ENCODE measurements at regions not wholly inside any gene's neighbourhood (a gene's known extent, or its start where the extent isn't known, plus 50 kb on each side); places are given as distances from the start of the nearest gene placed in this dataset.

DNA sequence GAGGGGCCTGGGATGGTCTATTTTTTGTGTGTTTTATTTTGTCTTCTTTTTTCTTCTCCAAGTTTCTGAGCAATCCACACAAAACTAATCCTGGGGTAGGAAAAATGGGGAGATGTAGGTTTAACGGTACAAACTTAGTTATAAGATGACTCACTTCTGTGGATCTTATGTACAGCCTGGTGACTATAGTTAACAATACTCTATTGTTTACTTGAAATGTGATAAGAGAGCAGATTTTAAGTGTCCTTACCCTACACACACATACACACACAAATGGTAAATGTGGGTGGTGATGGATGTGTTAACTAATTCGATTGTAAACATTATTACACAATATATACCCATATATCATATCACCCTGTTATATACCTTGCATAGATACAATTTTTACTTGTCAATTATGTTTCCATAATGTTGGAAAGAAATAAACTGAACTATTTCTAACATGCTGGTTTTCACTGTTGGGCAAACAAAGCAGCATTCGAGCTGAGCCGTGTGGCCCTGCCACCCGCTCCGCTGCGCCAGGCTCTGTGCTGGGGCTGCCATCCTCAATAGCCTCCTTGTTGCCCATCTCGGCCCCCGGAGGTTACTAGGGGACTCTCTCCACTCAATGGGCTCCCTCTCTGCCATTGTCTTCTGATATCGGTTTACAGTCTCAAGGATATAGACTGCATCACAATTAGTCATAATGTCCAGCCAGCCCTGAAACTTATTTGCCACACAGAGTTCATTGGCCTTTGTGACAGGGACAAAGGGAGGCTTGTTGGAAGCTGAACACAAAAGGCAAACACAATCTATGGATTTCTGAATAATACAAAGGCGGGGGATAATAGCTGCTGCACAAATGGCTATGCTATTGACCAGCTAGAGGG is 380.3 kb upstream of the MAF start:
- no peak for DNase-seq (ENCODE audit: low read depth in 2 of 2)

GRCh38 chr16:79977940-79978836 is 377.7 kb upstream of the MAF start:
- DNase-seq (ENCODE audit: low read depth in 2 of 2): no peak

DNA sequence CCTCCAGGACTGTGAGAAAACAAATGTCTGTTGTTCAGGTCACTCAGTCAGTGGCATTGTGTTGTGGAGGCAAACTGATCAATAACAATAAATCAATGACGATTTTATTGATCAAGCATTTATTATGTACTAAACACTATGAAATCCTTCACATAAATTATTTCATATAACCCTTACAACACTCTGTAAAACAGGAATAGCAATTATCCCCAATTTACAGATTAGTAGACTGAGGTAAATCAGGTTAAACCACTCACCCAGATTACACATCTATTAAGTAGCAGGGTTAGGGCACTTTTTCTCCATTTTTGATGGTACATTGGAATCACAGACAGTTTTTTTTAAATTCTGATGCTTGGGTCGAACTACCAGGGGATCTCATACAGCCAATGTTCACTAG is 372.8 kb upstream of the MAF start:
- no peak for DNase-seq (ENCODE audit: low read depth in 2 of 2)

- DNase-seq (ENCODE audit: low read depth in 2 of 2): no peak
Measured at GRCh38 chr16:79972053-79972704, 371.6 kb upstream of the MAF start.

DNA sequence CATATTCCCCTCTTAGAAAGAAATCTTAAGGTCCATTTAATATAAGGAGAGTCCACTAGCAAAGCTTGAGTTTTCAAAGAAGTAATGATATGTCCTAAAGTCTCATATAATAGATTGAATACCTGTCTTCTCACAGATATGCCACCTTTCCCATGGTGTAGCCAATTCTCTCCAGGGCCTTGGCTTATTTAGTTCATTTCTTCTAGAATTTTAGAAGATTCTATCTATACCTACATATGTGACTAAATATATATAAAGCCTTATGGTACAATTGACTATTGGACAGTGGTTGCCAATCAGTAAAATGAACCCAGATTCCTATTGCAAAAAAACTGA is 370.7 kb upstream of the MAF start:
- DNase-seq (ENCODE audit: low read depth in 2 of 2): no peak

DNA sequence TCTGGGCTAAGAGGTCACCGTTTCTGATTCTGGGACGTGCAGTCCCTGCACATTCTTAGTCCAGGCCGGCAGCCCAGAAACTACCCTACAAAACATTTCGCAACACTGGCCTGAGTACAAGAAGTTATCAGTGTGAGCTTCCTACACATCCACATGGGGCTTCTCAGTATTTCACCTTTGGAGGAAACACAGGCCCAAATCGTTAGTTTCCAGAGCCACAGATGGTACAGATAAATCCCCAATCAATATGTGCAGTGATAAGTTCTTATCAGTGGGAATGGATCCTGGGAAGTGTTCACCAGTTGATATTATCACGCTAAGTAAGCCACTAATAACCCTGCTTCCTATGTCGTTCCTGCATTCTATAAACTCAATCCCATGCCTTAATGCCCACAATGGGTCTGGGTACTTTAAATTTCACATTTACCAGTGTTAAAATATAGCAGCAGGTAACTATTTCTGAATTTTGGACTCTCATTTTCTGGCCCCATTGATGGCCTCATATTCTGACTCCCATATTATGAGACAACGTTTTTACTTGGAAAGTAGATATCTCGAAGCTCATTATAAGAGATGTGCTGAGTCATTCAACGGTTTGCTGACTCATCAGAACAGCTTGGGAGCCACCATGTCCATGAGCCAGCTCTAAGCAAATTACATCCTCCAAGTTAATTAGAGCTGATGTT is 370.2 kb upstream of the MAF start:
- no peak for DNase-seq (ENCODE audit: low read depth in 2 of 2)

- DNase-seq (ENCODE audit: low read depth in 2 of 2): no peak
Measured at GRCh38 chr16:79970087-79970486, 369.6 kb upstream of the MAF start.

GRCh38 chr16:79969458-79969857 is 368.9 kb upstream of the MAF start:
- no peak for DNase-seq (ENCODE audit: low read depth in 2 of 2)

GRCh38 chr16:79966226-79966625 is 365.7 kb upstream of the MAF start:
- no peak for DNase-seq (ENCODE audit: low read depth in 2 of 2)

DNA sequence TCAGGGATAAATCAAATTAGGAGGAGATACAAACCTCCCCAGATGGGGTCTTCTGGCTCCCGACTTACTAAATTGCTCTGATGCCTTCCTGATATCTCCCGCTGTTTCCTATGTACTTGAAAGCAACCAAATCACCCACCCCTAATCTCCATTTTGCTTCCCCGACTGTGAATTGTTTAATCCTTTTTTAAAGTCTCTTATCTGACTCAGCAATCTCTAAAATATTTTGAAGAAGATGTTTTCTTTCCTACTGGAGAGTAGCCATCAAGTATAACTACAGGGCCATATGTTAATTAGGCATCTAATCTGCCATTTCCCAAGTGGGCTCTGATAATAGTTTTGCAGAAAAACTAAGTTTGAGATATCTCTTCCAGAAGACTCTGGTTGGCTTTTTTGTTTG is 365.2 kb upstream of the MAF start:
- no peak for DNase-seq (ENCODE audit: low read depth in 2 of 2)

DNA sequence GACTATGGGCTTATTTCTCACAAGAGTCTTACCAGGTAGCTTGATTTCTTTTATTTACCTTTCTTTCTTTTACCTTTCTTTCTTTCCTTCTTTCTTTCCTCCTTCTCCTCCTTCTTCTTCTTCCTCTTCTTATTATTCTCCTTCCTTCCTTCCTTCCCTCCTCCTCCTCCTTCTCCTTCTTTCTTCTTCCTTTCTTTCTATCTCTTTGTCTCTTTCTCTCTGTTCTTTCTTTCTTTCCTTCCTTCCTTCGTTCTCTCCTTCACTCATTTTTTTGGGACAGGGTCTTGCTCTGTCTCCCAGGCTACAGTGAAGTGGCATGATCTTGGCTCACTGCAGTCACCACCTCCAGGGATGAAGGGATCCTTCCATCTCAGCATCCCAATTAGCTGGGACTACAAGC is 363.6 kb upstream of the MAF start:
- no peak for DNase-seq (ENCODE audit: low read depth in 2 of 2)

- no peak for DNase-seq (ENCODE audit: low read depth in 2 of 2)
Measured at GRCh38 chr16:79962962-79963361, 362.4 kb upstream of the MAF start.

DNA sequence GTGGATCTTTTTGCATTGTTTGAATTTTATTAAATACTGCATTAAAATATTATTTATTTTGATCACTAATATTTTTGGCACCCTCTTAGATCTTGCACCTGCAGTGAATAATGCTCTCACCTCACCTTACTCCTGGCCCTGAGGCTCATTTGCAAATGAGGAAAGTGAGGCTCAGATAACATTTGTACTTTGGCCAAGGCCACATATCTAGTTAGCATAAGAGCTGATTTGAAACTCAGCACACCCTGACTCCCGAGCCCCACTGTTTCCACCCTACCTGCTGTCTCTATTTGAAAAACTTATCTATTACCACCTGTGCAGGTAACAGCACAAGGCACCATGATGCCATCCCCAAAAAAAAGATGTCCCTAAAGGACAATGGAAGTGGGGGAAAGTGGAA is 358.7 kb upstream of the MAF start:
- no peak for DNase-seq (ENCODE audit: low read depth in 2 of 2)

- no peak for DNase-seq (ENCODE audit: low read depth in 2 of 2)
Measured at GRCh38 chr16:79954921-79955705, 354.6 kb upstream of the MAF start.

DNA sequence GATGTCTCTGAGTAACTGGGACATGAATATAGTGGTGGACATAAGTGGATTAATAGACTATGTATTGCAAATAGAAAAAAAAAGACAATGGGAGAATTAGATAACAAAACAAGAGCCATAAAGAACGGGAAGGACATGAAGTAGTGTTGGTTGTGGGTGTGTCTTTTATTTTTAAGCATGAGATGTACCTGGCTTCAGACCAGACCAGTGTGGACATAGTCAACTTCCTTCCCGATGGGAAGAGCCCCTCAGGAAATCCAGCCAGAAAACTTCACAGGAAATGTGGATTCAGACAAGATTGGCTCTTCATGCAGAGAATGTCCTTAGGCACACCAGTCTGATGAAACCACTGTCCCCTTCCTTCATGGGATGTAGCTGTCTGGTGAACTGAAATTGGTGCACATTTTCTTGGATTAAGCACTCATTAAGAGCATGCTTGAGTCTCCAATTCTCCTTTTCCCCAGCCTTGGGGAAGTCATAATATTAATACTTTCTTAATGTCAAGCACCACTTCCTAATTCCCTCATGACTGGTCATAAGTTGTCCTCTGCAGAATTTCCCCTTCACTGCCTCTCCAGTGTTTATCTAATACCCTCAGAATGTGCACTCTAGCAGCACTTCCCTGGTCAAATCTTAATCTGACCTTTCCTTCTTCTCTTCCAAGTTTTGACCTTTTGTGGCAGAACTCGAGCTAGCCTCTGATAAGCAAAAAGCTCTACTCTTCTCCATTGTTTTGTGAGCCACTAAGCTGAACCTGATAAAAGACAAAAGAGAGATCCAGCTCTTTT is 350.6 kb upstream of the MAF start:
- no peak for DNase-seq (ENCODE audit: low read depth in 2 of 2)

- DNase-seq (ENCODE audit: low read depth in 2 of 2): no peak
Measured at GRCh38 chr16:79949417-79949816, 348.9 kb upstream of the MAF start.

GRCh38 chr16:79947771-79948170 is 347.2 kb upstream of the MAF start:
- DNase-seq (ENCODE audit: low read depth in 2 of 2): no peak

- no peak for DNase-seq (ENCODE audit: low read depth in 2 of 2)
Measured at GRCh38 chr16:79946252-79946651, 345.7 kb upstream of the MAF start.

- no peak for DNase-seq (ENCODE audit: low read depth in 2 of 2)
Measured at GRCh38 chr16:79943736-79944135, 343.2 kb upstream of the MAF start.

GRCh38 chr16:79938575-79938974 is 338.0 kb upstream of the MAF start:
- no peak for DNase-seq (ENCODE audit: low read depth in 2 of 2)

All from activated CD8-positive, alpha-beta memory T cell treated with anti-CD3 and anti-CD28 coated beads for 4 hours (primary cell).